ENCODE measurements at regions not wholly inside any gene's neighbourhood (a gene's known extent, or its start where the extent isn't known, plus 50 kb on each side); places are given as distances from the start of the nearest gene placed in this dataset.

- Histone ChIP-seq H4K20me1 (ENCODE audit: control insufficient read depth, extremely low read depth, insufficient read depth, low read length) (no peaks in the 10 kb centered on the region), H3K4me1 (ENCODE audit: control insufficient read depth, extremely low read depth, insufficient read depth, low read length) (no peaks in the 10 kb centered on the region), H3K9me3 (ENCODE audit: control insufficient read depth, insufficient read depth, low read depth, low read length) (no peaks in the 10 kb centered on the region), H3K27ac (ENCODE audit: insufficient read depth, low read length) (no peak overlapping the region), H3K4me3 (replicated peaks in 1 of 4; ENCODE audit: control extremely low read depth in 1 of 4, insufficient read depth in 1 of 4, low read depth in 3 of 4, low read length in 4 of 4) (no peak overlapping the region), H3K79me2 (ENCODE audit: control insufficient read depth, insufficient read depth, low read length) (no peaks in the 10 kb centered on the region), H3K9ac (ENCODE audit: insufficient read depth, low read length) (no peak overlapping the region), H3K4me2 (ENCODE audit: extremely low read depth, insufficient read depth, low read length) (no peak overlapping the region), H3K36me3 (ENCODE audit: control insufficient read depth, insufficient read depth, low read length) (no peaks in the 10 kb centered on the region), H3K27me3 (ENCODE audit: control insufficient read depth, insufficient read depth, low read length) (no peaks in the 10 kb centered on the region), H2AFZ (ENCODE audit: low read length) (no peak overlapping the region)
- TF ChIP-seq EZH2 (IDR thresholded peaks at IDR 0.05; ENCODE audit: low read length, missing control alignments), result no peak
- TF ChIP-seq, protein P1, sequence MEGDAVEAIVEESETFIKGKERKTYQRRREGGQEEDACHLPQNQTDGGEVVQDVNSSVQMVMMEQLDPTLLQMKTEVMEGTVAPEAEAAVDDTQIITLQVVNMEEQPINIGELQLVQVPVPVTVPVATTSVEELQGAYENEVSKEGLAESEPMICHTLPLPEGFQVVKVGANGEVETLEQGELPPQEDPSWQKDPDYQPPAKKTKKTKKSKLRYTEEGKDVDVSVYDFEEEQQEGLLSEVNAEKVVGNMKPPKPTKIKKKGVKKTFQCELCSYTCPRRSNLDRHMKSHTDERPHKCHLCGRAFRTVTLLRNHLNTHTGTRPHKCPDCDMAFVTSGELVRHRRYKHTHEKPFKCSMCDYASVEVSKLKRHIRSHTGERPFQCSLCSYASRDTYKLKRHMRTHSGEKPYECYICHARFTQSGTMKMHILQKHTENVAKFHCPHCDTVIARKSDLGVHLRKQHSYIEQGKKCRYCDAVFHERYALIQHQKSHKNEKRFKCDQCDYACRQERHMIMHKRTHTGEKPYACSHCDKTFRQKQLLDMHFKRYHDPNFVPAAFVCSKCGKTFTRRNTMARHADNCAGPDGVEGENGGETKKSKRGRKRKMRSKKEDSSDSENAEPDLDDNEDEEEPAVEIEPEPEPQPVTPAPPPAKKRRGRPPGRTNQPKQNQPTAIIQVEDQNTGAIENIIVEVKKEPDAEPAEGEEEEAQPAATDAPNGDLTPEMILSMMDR (conservative IDR thresholded peaks at IDR 0.05 in 1 of 2, IDR thresholded peaks at IDR 0.05 in 1 of 2; ENCODE audit: low read depth in 1 of 2, low read length in 2 of 2), result no peak
- DNase-seq (ENCODE audit: low read depth in 2 of 2), result no peak
Observed at GRCh38 chr2:75822336-75822735, 111.6 kb upstream of the GCFC2 start.

- H3K36me3 ChIP-seq (ENCODE audit: control insufficient read depth, insufficient read depth, low read length), result no peaks in the 10 kb centered on the region
- no peaks in the 10 kb centered on the region for H3K27me3 ChIP-seq (ENCODE audit: control insufficient read depth, insufficient read depth, low read length)
- H4K20me1 ChIP-seq (ENCODE audit: control insufficient read depth, extremely low read depth, insufficient read depth, low read length), result no peaks in the 10 kb centered on the region
- H3K27ac ChIP-seq (ENCODE audit: insufficient read depth, low read length), result no peak overlapping the region
- no peak overlapping the region for H3K4me2 ChIP-seq (ENCODE audit: extremely low read depth, insufficient read depth, low read length)
- TF ChIP-seq EZH2 (IDR thresholded peaks at IDR 0.05; ENCODE audit: low read length, missing control alignments), result no peak
- TF ChIP-seq, protein P1 (conservative IDR thresholded peaks at IDR 0.05 in 1 of 2, IDR thresholded peaks at IDR 0.05 in 1 of 2; ENCODE audit: low read depth in 1 of 2, low read length in 2 of 2), result no peak
- no peaks in the 10 kb centered on the region for H3K4me1 ChIP-seq (ENCODE audit: control insufficient read depth, extremely low read depth, insufficient read depth, low read length)
- DNase-seq (ENCODE audit: low read depth in 2 of 2), result no peak
- H2AFZ ChIP-seq (ENCODE audit: low read length), result no peak overlapping the region
- no peaks in the 10 kb centered on the region for H3K79me2 ChIP-seq (ENCODE audit: control insufficient read depth, insufficient read depth, low read length)
- no peak overlapping the region for H3K4me3 ChIP-seq (replicated peaks in 1 of 4; ENCODE audit: control extremely low read depth in 1 of 4, insufficient read depth in 1 of 4, low read depth in 3 of 4, low read length in 4 of 4)
- H3K9me3 ChIP-seq (ENCODE audit: control insufficient read depth, insufficient read depth, low read depth, low read length), result no peaks in the 10 kb centered on the region
- H3K9ac ChIP-seq (ENCODE audit: insufficient read depth, low read length), result no peak overlapping the region
Observed at GRCh38 chr2:75820693-75821092, 110.0 kb upstream of the GCFC2 start.

DNA sequence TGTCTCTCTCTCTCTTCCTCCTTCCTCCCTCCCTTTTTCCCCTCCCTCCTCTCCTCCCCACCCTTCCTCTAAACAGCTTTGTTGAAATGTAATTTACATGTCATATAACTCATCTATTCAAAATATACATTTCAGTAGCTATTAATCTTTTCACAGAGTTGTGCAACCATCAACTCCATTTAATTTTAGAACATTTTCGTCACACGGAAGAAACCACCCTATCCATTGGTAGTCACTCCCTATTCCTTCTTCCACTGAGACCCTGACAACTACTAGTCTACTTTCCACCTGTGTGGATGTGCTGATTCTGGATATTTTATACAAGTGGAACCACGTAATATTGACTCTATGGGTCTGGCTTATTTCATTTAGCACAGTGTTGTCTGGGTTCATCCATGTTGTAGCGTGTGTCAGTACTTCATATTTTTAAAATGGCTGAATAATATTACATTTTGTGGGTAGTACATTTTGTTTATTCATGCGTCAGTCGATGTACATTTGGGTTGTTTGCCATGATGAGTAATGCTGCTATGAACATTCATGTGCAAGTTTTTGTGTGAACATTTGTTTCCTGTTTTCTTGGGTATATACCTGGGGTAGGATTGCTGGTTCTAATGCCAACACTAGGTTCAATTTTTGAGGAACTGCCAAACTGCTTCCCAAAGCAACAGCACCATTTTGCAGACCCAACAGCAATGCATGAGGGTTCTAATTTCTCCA, 100.1 kb upstream of the GCFC2 start:
- H4K20me1 ChIP-seq (ENCODE audit: control insufficient read depth, extremely low read depth, insufficient read depth, low read length), result no peaks in the 10 kb centered on the region
- no peak for DNase-seq (ENCODE audit: low read depth in 2 of 2)
- H3K9me3 ChIP-seq (ENCODE audit: control insufficient read depth, insufficient read depth, low read depth, low read length), result no peaks in the 10 kb centered on the region
- no peak overlapping the region for H3K4me2 ChIP-seq (ENCODE audit: extremely low read depth, insufficient read depth, low read length)
- no peaks in the 10 kb centered on the region for H3K79me2 ChIP-seq (ENCODE audit: control insufficient read depth, insufficient read depth, low read length)
- no peaks in the 10 kb centered on the region for H3K36me3 ChIP-seq (ENCODE audit: control insufficient read depth, insufficient read depth, low read length)
- H3K9ac ChIP-seq (ENCODE audit: insufficient read depth, low read length), result no peak overlapping the region
- TF ChIP-seq, protein P1 (conservative IDR thresholded peaks at IDR 0.05 in 1 of 2, IDR thresholded peaks at IDR 0.05 in 1 of 2; ENCODE audit: low read depth in 1 of 2, low read length in 2 of 2), result no peak
- TF ChIP-seq EZH2 (IDR thresholded peaks at IDR 0.05; ENCODE audit: low read length, missing control alignments), result no peak
- H3K27me3 ChIP-seq (ENCODE audit: control insufficient read depth, insufficient read depth, low read length), result no peaks in the 10 kb centered on the region
- H3K27ac ChIP-seq (ENCODE audit: insufficient read depth, low read length), result no peak overlapping the region
- no peak overlapping the region for H3K4me3 ChIP-seq (replicated peaks in 1 of 4; ENCODE audit: control extremely low read depth in 1 of 4, insufficient read depth in 1 of 4, low read depth in 3 of 4, low read length in 4 of 4)
- no peak overlapping the region for H2AFZ ChIP-seq (ENCODE audit: low read length)
- no peaks in the 10 kb centered on the region for H3K4me1 ChIP-seq (ENCODE audit: control insufficient read depth, extremely low read depth, insufficient read depth, low read length)
